Activated CD4-positive, alpha-beta T cell treated with anti-CD3 and anti-CD28 coated beads for 1 hour (primary cell): ENCODE measurements at regions not wholly inside any gene's neighbourhood (a gene's known extent, or its start where the extent isn't known, plus 50 kb on each side); places are given as distances from the start of the nearest gene placed in this dataset.
"Not testable (repeated sequence)": the region's sequence is repeated elsewhere in the genome, so short reads cannot be mapped to it uniquely, and the experiment has no call there.

Experiments
- DNase-seq: peaks from one replicate; pipeline ENCODE4 v3.0.0-alpha.2; 2020

DNA sequence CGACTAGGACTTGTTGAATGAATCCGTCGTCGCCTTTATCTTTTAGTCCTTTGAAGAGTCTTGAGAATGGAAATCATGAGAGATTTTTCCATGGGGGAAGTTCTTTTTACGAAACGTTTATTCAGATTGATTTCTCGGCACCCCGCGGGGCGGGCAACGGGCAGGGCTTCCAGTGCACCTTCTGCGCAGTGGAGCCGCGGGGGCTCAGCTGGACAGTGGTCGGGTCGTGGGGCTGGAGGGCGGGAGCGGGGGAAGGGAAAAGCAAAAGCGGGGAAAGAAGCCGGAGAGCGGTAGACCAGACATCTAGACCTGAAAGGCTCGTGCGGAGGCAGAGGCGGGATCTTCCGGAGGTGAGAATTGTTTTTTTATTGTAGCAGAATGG lies 103.0 kb downstream of the NBPF11 start:
- peak; percentile 16 for DNase-seq

DNA sequence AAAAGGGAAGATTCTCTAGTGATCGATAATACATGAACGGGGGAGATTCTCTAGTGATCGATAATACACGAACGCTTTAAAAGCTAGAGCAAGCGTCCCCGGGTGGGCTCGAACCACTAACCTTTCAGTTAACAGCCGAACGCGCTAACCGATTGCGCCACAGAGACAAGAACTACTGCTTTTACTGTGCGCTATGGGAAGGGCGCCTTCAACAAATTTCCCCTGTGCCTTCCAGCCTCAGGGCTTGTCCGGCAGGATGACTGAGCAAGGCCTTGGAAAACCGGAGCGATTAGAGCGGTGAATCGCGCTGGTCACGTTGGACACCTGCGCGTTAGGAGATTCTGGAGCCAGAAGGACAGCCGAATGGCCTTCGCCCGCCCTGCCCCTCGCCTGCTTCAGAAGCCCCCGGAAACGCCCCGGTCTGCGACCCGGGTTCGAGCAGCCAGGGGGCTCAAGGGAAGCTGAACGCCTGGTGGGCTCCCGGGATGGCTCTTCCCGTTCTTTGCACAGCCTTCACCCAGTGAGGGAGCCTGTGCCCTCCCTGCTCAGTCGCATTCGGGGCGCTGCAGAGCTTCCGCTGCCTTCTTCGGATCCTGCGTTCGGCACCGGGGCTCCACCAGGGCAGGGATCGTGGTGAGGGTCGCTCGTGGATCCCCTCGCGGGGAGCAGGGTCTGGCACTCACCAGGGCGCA lies 103.5 kb downstream of the NBPF11 start:
- DNase-seq: not testable (repeated sequence)

DNA sequence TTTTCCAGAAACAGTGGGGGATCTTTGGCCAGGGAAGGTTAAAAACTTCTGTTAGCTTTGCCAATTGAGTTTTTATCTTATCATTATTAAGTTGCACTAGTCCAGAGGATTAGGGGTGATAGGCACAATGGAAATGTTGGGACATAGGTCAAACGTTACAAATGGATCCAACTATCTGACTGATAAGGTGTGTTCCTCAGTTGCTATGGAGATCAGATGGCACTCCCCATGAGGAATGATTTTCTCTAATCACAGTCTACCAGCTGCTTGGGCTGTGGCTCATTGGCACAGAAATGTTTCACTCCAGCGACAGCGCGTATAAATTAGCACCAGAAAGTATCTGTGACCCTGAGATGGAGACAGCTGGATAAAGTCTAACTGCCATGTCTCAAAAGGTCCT lies 106.2 kb downstream of the NBPF11 start:
- not testable (repeated sequence) for DNase-seq

DNA sequence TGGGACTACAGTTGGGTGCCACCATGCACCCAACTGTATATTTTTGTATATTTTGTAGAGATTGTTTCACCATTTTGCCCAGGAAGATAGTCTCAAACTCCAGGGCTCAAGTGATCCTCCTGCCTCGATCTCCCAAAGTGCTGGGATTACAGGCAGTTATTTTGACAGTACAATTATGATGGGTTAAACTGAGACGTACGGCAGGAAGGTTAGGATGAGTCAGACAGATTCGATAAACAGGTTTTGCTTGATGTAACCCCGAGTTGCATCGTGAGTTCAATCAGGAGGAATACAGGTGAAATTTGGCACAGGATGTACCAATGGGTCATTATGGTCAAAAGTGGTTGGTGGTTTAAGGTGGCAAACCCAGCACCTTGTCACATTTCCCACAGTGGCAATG lies 107.6 kb downstream of the NBPF11 start:
- not testable (repeated sequence) for DNase-seq
